ENCODE measurements at regions not wholly inside any gene's neighbourhood (a gene's known extent, or its start where the extent isn't known, plus 50 kb on each side); places are given as distances from the start of the nearest gene placed in this dataset.
"Not testable (repeated sequence)": the region's sequence is repeated elsewhere in the genome, so short reads cannot be mapped to it uniquely, and the experiment has no call there.

DNA sequence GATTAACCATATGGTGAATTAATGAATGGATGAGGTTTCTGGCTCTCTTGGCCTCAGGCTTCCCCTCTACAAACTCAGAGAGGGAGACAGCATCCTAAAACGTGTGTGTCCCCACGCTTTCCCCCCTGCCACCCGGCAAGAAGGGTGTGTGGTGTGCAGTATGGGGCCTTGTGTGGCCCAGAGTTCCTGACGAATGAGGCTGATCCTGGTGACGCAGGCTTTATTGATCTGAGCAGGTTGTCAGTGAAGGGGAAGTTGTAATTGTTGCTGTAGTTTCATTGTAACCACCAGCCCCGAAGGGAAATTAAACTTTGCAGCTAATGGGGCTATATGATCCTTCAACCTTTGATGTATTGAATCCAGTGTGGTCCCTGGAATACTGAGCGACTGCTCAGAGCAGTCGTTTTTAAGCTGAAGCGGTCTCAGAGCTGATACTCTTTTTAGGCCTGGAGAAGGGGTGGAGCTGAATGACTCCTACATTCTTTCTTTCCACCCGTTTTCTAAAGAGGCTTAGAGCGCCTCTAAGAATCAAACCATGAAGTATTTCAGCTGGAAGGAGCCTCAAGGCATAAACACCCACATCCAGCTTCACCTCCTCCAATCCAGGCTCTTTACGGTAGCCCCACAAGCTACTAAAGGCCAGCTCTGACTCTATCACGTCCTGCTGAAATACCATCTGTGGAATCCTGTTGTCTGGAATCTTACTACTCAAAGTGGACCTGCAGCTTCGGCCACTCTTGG is 284.7 kb downstream of the MIAT start:
- DNase-seq (ENCODE audit: low spot score in 2 of 2): no peak
- WGBS: 64% methylated on average over 12 of the region's 14 CpGs
- Histone ChIP-seq H3K27ac (no peak overlapping the region), H3K27me3 (no peaks in the 10 kb centered on the region), H3K9me3 (no peaks in the 10 kb centered on the region), H3K4me3 (no peak overlapping the region), H3K36me3 (no peaks in the 10 kb centered on the region), H3K4me1 (no peaks in the 10 kb centered on the region)
- TF ChIP-seq POLR2AphosphoS5 (IDR thresholded peaks at IDR 0.05): no peak
- no peak for TF ChIP-seq EP300 (IDR thresholded peaks at IDR 0.05)

- no peaks in the 10 kb centered on the region for H3K4me1 ChIP-seq
- no peaks in the 10 kb centered on the region for H3K9me3 ChIP-seq
- no peaks in the 10 kb centered on the region for H3K36me3 ChIP-seq
- no peaks in the 10 kb centered on the region for H3K27me3 ChIP-seq
- no peak for DNase-seq (ENCODE audit: low spot score in 2 of 2)
- H3K4me3 ChIP-seq: no peak overlapping the region
- 53% methylated on average over 4 of the region's 4 CpGs for WGBS
- TF ChIP-seq POLR2A (IDR thresholded peaks at IDR 0.05) (no peak), EP300 (IDR thresholded peaks at IDR 0.05) (no peak), POLR2AphosphoS5 (IDR thresholded peaks at IDR 0.05) (no peak)
- TF ChIP-seq, protein P1, sequence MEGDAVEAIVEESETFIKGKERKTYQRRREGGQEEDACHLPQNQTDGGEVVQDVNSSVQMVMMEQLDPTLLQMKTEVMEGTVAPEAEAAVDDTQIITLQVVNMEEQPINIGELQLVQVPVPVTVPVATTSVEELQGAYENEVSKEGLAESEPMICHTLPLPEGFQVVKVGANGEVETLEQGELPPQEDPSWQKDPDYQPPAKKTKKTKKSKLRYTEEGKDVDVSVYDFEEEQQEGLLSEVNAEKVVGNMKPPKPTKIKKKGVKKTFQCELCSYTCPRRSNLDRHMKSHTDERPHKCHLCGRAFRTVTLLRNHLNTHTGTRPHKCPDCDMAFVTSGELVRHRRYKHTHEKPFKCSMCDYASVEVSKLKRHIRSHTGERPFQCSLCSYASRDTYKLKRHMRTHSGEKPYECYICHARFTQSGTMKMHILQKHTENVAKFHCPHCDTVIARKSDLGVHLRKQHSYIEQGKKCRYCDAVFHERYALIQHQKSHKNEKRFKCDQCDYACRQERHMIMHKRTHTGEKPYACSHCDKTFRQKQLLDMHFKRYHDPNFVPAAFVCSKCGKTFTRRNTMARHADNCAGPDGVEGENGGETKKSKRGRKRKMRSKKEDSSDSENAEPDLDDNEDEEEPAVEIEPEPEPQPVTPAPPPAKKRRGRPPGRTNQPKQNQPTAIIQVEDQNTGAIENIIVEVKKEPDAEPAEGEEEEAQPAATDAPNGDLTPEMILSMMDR (IDR thresholded peaks at IDR 0.05): no peak
- H3K27ac ChIP-seq: no peak overlapping the region
Measured at GRCh38 chr22:26942637-26942957, 285.2 kb downstream of the MIAT start.

GRCh38 chr22:26945565-26945964 is 288.2 kb downstream of the MIAT start:
- H3K4me3 ChIP-seq: no peak overlapping the region
- no peak for DNase-seq (ENCODE audit: low spot score in 2 of 2)

DNA sequence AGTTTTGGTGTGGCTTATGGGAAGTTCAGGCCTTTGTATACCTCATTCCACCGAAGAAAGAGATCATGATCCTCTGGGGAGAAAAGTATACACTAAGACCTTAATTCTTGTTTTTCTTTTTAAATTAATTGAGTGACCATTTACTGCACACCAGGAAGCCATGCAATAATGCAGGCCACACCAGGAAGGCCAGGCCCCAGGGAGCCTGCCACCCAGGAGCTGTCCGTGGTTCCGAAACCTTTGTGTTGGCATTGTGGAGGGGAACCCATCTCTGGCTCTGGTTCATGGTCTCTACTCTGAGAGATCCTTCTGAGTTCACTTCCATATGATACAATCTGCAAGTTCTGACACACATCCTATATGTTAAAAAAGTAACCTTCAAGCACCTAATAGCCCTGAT is 291.8 kb downstream of the MIAT start:
- peaks cover 16% of the 10 kb centered on the region for H3K27me3 ChIP-seq
- no peak for DNase-seq (ENCODE audit: low spot score in 2 of 2)
- H3K4me1 ChIP-seq: peaks cover 13% of the 10 kb centered on the region
- no peak overlapping the region for H3K27ac ChIP-seq
- TF ChIP-seq POLR2AphosphoS5 (IDR thresholded peaks at IDR 0.05) (no peak), POLR2A (IDR thresholded peaks at IDR 0.05) (no peak), EP300 (IDR thresholded peaks at IDR 0.05) (no peak)
- TF ChIP-seq, protein P1 (IDR thresholded peaks at IDR 0.05): no peak
- no peaks in the 10 kb centered on the region for H3K9me3 ChIP-seq
- H3K36me3 ChIP-seq: no peaks in the 10 kb centered on the region
- no peak overlapping the region for H3K4me3 ChIP-seq
- WGBS: 24% methylated on average over 3 of the region's 3 CpGs

More at GRCh38 chr22:26945565-26945964, 288.2 kb downstream of the MIAT start:
- no peaks in the 10 kb centered on the region for H3K36me3 ChIP-seq
- H3K27ac ChIP-seq: no peak overlapping the region
- no peaks in the 10 kb centered on the region for H3K4me1 ChIP-seq
- H3K9me3 ChIP-seq: no peaks in the 10 kb centered on the region
- no peaks in the 10 kb centered on the region for H3K27me3 ChIP-seq
- no peak for TF ChIP-seq EP300 (IDR thresholded peaks at IDR 0.05)
- no peak for TF ChIP-seq POLR2A (IDR thresholded peaks at IDR 0.05)
- no peak for TF ChIP-seq POLR2AphosphoS5 (IDR thresholded peaks at IDR 0.05)
- TF ChIP-seq, protein P1 (IDR thresholded peaks at IDR 0.05): no peak
- 69% methylated on average over 1 of the region's 1 CpG for WGBS

DNA sequence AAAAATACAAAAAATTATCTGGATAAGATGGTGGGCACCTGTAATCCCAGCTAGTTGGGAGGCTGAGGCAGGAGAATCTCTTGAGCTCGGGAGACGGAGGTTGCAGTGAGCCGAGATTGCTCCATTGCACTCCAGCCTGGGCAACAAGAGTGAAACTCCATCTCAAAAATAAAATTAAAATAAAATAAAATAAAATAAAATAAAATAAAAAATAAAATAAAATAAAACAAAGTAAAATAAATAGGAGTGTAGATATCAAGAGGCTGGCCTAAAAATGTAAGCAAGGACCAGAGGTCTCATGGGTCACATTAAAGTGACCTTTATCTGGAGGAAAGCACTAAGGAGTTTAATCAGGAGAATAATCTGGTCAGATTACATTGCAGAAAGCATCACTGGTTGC is 293.8 kb downstream of the MIAT start:
- Histone ChIP-seq H3K4me1 (peaks cover 13% of the 10 kb centered on the region), H3K27me3 (peaks cover 16% of the 10 kb centered on the region)
- H3K4me3 ChIP-seq; H3K9me3 ChIP-seq; H3K27ac ChIP-seq; H3K36me3 ChIP-seq; DNase-seq (ENCODE audit: low spot score in 2 of 2): not testable (repeated sequence)
- WGBS: 97% methylated on average over 3 of the region's 3 CpGs

DNA sequence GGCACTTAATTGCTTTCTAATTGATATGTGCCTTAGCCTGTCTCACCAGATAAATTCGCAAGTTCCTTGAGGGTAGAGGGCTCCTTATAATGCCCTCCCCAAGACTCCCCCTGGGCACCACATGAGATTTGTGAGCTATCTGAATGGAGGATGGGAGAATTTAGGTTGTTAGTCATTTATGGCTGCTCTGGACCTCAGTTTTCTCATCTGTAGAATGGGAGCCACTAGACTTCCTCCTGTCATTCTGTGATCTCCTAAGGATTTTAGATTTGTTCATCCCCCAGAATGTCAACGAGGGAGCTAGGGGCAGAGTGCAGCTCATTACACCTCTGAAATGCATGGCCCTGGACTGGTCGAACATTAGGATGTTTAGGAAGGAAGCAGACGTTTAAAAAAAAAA is 294.6 kb downstream of the MIAT start:
- Histone ChIP-seq H3K36me3 (no peaks in the 10 kb centered on the region), H3K4me1 (peaks cover 13% of the 10 kb centered on the region), H3K27ac (no peak overlapping the region), H3K4me3 (no peak overlapping the region), H3K9me3 (no peaks in the 10 kb centered on the region), H3K27me3 (peaks cover 16% of the 10 kb centered on the region)
- 34% methylated on average over 4 of the region's 4 CpGs for WGBS
- no peak for DNase-seq (ENCODE audit: low spot score in 2 of 2)
- no peak for TF ChIP-seq POLR2AphosphoS5 (IDR thresholded peaks at IDR 0.05)
- TF ChIP-seq, protein P1 (IDR thresholded peaks at IDR 0.05): no peak
- TF ChIP-seq POLR2A (IDR thresholded peaks at IDR 0.05): no peak
- TF ChIP-seq EP300 (IDR thresholded peaks at IDR 0.05): no peak

All from suprapubic skin (tissue), 4 donors.